BE2C (cell line): ENCODE measurements at regions not wholly inside any gene's neighbourhood (a gene's known extent, or its start where the extent isn't known, plus 50 kb on each side); places are given as distances from the start of the nearest gene placed in this dataset.

Experiments used
- DNase-seq: peaks from one replicate; pipeline ENCODE4 v3.0.0-alpha.2; 2020
- H3K27me3 ChIP-seq: fragments of 250-450 bp; sonication (Bioruptor Pico); 2 replicates; pipeline ENCODE4 v1.5.1; 2020; ENCODE audit warnings: mild to moderate bottlenecking
- H3K36me3 ChIP-seq: fragments of 250-450 bp; sonication (Bioruptor Pico); 2 replicates; pipeline ENCODE4 v1.5.1; 2020; ENCODE audit warnings: mild to moderate bottlenecking
- H3K4me1 ChIP-seq: fragments of 250-450 bp; sonication (Bioruptor Pico); 2 replicates; pipeline ENCODE4 v1.5.1; 2020
- H3K4me3 ChIP-seq: 2 replicates; pipeline ENCODE4 v1.5.1; 2011; ENCODE audit warnings: low read depth, low read length
- H3K9me3 ChIP-seq: fragments of 250-450 bp; sonication (Bioruptor Pico); 2 replicates; pipeline ENCODE4 v1.5.1; 2020
- CTCF ChIP-seq: IDR thresholded peaks from 2 replicates; pipeline ENCODE4 v1.5.1; 2012; ENCODE audit warnings: mild to moderate bottlenecking, low read depth, low read length

- Histone ChIP-seq H3K4me1 (no peaks in the 10 kb centered on the region), H3K36me3 (no peaks in the 10 kb centered on the region), H3K4me3 (no peak overlapping the region), H3K9me3 (no peaks in the 10 kb centered on the region), H3K27me3 (no peaks in the 10 kb centered on the region)
- TF ChIP-seq CTCF, result no peak
- no peak for DNase-seq
These were observed 576.5 kb downstream of the MED13L start for GRCh38 chr12:115700896-115701465.

- H3K9me3 ChIP-seq, result no peaks in the 10 kb centered on the region
- no peaks in the 10 kb centered on the region for H3K4me1 ChIP-seq
- no peaks in the 10 kb centered on the region for H3K36me3 ChIP-seq
- H3K4me3 ChIP-seq, result no peak overlapping the region
- TF ChIP-seq CTCF, result no peak
- H3K27me3 ChIP-seq, result no peaks in the 10 kb centered on the region
- DNase-seq, result no peak
These were observed 577.4 kb downstream of the MED13L start for GRCh38 chr12:115700081-115700480.

GRCh38 chr12:115698257-115698656, 579.2 kb downstream of the MED13L start:
- Histone ChIP-seq H3K9me3 (no peaks in the 10 kb centered on the region), H3K4me1 (no peaks in the 10 kb centered on the region), H3K4me3 (no peak overlapping the region), H3K36me3 (no peaks in the 10 kb centered on the region), H3K27me3 (no peaks in the 10 kb centered on the region)
- no peak for TF ChIP-seq CTCF
- DNase-seq, result no peak

- DNase-seq, result no peak
- no peaks in the 10 kb centered on the region for H3K36me3 ChIP-seq
- no peaks in the 10 kb centered on the region for H3K27me3 ChIP-seq
- no peak overlapping the region for H3K4me3 ChIP-seq
- no peaks in the 10 kb centered on the region for H3K4me1 ChIP-seq
- H3K9me3 ChIP-seq, result no peaks in the 10 kb centered on the region
- no peak for TF ChIP-seq CTCF
These were observed 580.2 kb downstream of the MED13L start for GRCh38 chr12:115697340-115697739.

GRCh38 chr12:115694564-115694963, 582.9 kb downstream of the MED13L start:
- H3K4me1 ChIP-seq, result no peaks in the 10 kb centered on the region
- no peaks in the 10 kb centered on the region for H3K9me3 ChIP-seq
- no peaks in the 10 kb centered on the region for H3K36me3 ChIP-seq
- H3K4me3 ChIP-seq, result no peak overlapping the region
- no peak for TF ChIP-seq CTCF
- DNase-seq, result no peak
- H3K27me3 ChIP-seq, result no peaks in the 10 kb centered on the region

- Histone ChIP-seq H3K4me3 (no peak overlapping the region), H3K9me3 (no peaks in the 10 kb centered on the region), H3K36me3 (no peaks in the 10 kb centered on the region)
These were observed 583.5 kb downstream of the MED13L start for GRCh38 chr12:115693970-115694369.

More at GRCh38 chr12:115693970-115694369, 583.5 kb downstream of the MED13L start:
- no peak for DNase-seq
- Histone ChIP-seq H3K27me3 (no peaks in the 10 kb centered on the region), H3K4me1 (no peaks in the 10 kb centered on the region)
- TF ChIP-seq CTCF, result no peak
